WI38 (cell line): ENCODE measurements at regions not wholly inside any gene's neighbourhood (a gene's known extent, or its start where the extent isn't known, plus 50 kb on each side); places are given as distances from the start of the nearest gene placed in this dataset.

Experiments used
- H3K4me3 ChIP-seq: 2 replicates; pipeline ENCODE4 v1.5.1; 2011; ENCODE audit warnings: low read depth, mild to moderate bottlenecking, control low read depth, low read length
- CTCF ChIP-seq: IDR thresholded peaks from 2 replicates; pipeline ENCODE4 v1.5.1; 2012; ENCODE audit warnings: low read depth, mild to moderate bottlenecking, control low read depth, low read length

DNA sequence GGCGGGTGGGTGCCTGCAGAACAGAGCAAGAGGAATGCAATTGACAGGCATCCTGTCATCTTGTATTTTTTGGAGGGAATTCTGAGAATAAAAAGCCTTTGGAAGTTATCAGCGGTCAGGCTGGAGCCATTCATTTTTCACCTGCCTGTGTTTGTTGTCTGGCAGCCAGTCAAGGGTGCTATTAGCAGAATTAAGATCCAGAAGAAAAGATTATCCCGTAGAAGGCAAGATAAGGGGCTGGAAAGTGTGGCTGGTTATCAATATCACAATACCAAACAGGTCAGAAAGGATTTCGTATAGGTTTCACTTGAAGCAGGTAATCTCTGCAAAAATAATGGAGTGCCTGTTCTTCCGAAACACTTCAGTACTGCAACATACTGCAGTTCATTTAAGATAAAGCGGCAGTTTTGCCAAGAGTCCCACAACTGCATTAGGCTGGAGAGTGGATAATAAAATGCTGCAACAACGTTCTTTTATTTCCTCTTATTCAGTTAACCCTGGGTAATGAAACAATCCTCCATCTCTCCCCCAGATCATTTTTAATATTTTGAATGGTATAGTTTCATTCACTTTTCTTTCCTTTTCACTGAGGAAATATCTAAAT lies 171.2 kb upstream of the CDKN3 start:
- TF ChIP-seq CTCF = no peak
- H3K4me3 ChIP-seq = no peak overlapping the region

DNA sequence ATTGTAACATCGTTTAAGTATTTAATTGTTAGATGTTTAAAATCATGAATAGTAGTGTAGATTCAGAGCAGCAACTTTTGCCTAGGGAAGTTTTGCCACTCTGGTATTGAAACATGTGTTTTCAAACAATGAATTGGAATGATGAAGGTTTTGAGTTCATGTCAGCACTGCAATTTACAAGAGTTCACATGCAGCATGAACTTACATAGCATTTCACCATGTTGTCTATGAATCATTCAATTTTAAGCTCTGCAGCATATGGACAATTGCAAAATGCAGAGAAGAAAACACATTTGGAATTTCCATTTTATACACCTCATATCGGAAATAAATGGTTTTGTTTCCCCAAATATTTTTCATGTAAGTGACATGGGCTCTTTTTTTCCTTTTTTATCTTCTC lies 170.7 kb upstream of the CDKN3 start:
- TF ChIP-seq CTCF = no peak
- H3K4me3 ChIP-seq = no peak overlapping the region

- TF ChIP-seq CTCF = no peak
- no peak overlapping the region for H3K4me3 ChIP-seq
Observed at GRCh38 chr14:54226558-54226957, 170.2 kb upstream of the CDKN3 start.

DNA sequence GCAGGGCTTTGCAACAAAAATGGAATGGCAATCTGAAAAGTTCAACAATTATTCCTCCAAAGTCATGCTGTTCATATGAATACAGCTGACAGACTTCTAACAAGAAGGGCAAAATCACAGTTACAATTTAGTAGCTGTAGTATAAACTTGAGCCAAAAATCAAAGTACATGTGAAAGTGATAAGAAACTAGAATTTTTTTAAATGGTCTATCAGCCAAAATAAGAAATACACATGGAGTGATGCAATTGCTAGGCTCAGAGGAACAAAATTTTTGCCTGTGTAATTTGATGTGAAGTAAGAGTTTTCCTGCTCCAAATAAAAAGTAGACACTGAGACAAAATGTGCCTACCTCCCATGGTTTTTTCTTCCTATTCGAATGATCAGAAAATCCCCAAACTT lies 167.7 kb upstream of the CDKN3 start:
- no peak overlapping the region for H3K4me3 ChIP-seq

GRCh38 chr14:54230645-54231044 lies 166.2 kb upstream of the CDKN3 start:
- H3K4me3 ChIP-seq = no peak overlapping the region
- no peak for TF ChIP-seq CTCF

More for the DNA sequence above, 167.7 kb upstream of the CDKN3 start:
- TF ChIP-seq CTCF = no peak

- TF ChIP-seq CTCF = no peak
- H3K4me3 ChIP-seq = no peak overlapping the region
Observed at GRCh38 chr14:54232735-54233134, 164.1 kb upstream of the CDKN3 start.

GRCh38 chr14:54241517-54241916 lies 155.3 kb upstream of the CDKN3 start:
- no peak for TF ChIP-seq CTCF
- no peak overlapping the region for H3K4me3 ChIP-seq
